Panc1 (cell line): ENCODE measurements at regions not wholly inside any gene's neighbourhood (a gene's known extent, or its start where the extent isn't known, plus 50 kb on each side); places are given as distances from the start of the nearest gene placed in this dataset.

Experiments
- ATAC-seq: fragments of 200-7000 bp; cut with Tn5 transposase; 2 replicates; pipeline ENCODE4 v1.9.1; 2020; ENCODE audit warnings: mild to moderate bottlenecking, moderate library complexity
- BruUV-seq: library from RNA; stranded (reverse); fragments of 400-500 nt; replicated peaks from 2 replicates; lab custom pipeline; 2021; lab: Mats Ljungman, UMichigan
- CTCF ChIA-PET: fragments of 300-600 bp; sonication (Branson Sonifier 250); formaldehyde crosslinking; loops from one replicate; lab custom pipeline; 2022; ENCODE audit warnings: antibody characterized with exemption; lab: Charles Lee
- POLR2A ChIA-PET: fragments of 300-600 bp; sonication (Branson Sonifier 250); formaldehyde crosslinking; loops from one replicate; lab custom pipeline; 2022; ENCODE audit warnings: antibody characterized with exemption; lab: Charles Lee
- DNase-seq: peaks from one replicate; pipeline ENCODE4 v3.0.0-alpha.2; 2010; ENCODE audit warnings: low read depth, low spot score
- H3K27ac ChIP-seq: 2 replicates; pipeline ENCODE4 v1.5.1; 2011; ENCODE audit warnings: mild to moderate bottlenecking, low read length, inconsistent platforms
- H3K27me3 ChIP-seq: fragments of 200-500 bp; sonication (Bioruptor generic); 2 replicates; pipeline ENCODE4 v1.6.0; 2014; ENCODE audit warnings: low read length, inconsistent platforms; ENCODE audit not compliant: control insufficient read depth, insufficient read depth
- H3K36me3 ChIP-seq: fragments of 200-500 bp; sonication (Bioruptor generic); 2 replicates; pipeline ENCODE4 v1.5.1; 2014; ENCODE audit warnings: inconsistent platforms, mild to moderate bottlenecking, low read length, moderate library complexity; ENCODE audit not compliant: control insufficient read depth, insufficient read depth
- H3K4me1 ChIP-seq: 2 replicates; pipeline ENCODE4 v1.5.1; 2011; ENCODE audit warnings: inconsistent platforms, mild to moderate bottlenecking, low read length, moderate library complexity; ENCODE audit not compliant: control insufficient read depth, insufficient read depth
- H3K4me3 ChIP-seq, 2 experiments: 2 replicates each; pipeline ENCODE4 v1.5.1; 2011 to 2012; ENCODE audit warnings: low read depth in 2 of 2, low read length in 2 of 2, mild to moderate bottlenecking in 2 of 2, inconsistent platforms in 1 of 2, moderate library complexity in 1 of 2
- H3K9me3 ChIP-seq: fragments of 200-500 bp; sonication (Bioruptor generic); 2 replicates; pipeline ENCODE4 v1.5.1; 2014; ENCODE audit warnings: low read depth, mild to moderate bottlenecking, inconsistent platforms, low read length, moderate library complexity; ENCODE audit not compliant: control insufficient read depth, insufficient read depth
- CTCF ChIP-seq: fragments of 450-650 bp; IDR thresholded peaks from 2 replicates; pipeline ENCODE4 v1.5.1; 2017; ENCODE audit warnings: mild to moderate bottlenecking
- POLR2AphosphoS5 ChIP-seq: IDR thresholded peaks from 2 replicates; pipeline ENCODE4 v1.6.1; 2012; ENCODE audit warnings: mild to moderate bottlenecking, low read depth, low read length, moderate library complexity
- REST ChIP-seq, 2 experiments: IDR thresholded peaks; 2 replicates each; pipeline ENCODE4 v1.6.1; 2011 to 2012; ENCODE audit warnings: low read depth in 2 of 2, control low read depth in 1 of 2, low read length in 1 of 2, mild to moderate bottlenecking in 1 of 2, moderate library complexity in 1 of 2; ENCODE audit not compliant: insufficient read depth in 1 of 2
- SIN3A ChIP-seq: IDR thresholded peaks from 2 replicates; pipeline ENCODE4 v1.6.1; 2012; ENCODE audit warnings: low read depth, mild to moderate bottlenecking, low read length, moderate library complexity, borderline replicate concordance; ENCODE audit not compliant: insufficient read depth
- TCF7L2 ChIP-seq: IDR thresholded peaks from 2 replicates; pipeline ENCODE4 v1.6.1; 2011; ENCODE audit warnings: mild to moderate bottlenecking, low read depth, low read length, inconsistent platforms
- in situ Hi-C: cut with HindIII; loops from 2 replicates; pipeline ENCODE4 v1.10.0; 2016; ENCODE audit warnings: low sequenced_read_pairs, low pct_unique_long_range_greater_than_20kb
- intact Hi-C: fragments of 100-400 bp; cut with micrococcal nuclease; formaldehyde crosslinking; loops from one replicate; pipeline ENCODE4 v1.10.0; 2022; ENCODE audit not compliant: unreplicated experiment

- Histone ChIP-seq H3K27me3 (no peaks in the 10 kb centered on the region), H3K27ac (no peak overlapping the region), H3K9me3 (no peaks in the 10 kb centered on the region), H3K4me1 (no peaks in the 10 kb centered on the region), H3K4me3 (no peak overlapping the region), H3K36me3 (no peaks in the 10 kb centered on the region)
- in situ Hi-C loops (no loop called here), intact Hi-C loops (no loop called here)
- ATAC-seq (no peak), DNase-seq (no peak)
- ChIA-PET CTCF (no interaction called here), POLR2A (no interaction called here)
- no TSS peak for BruUV-seq
- no peak for TF ChIP-seq TCF7L2
- TF ChIP-seq SIN3A = no peak
- TF ChIP-seq POLR2AphosphoS5 = no peak
- no peak for TF ChIP-seq CTCF
- TF ChIP-seq REST (IDR thresholded peaks at IDR 0.05; ENCODE audit: insufficient read depth in 1 of 2, low read depth in 2 of 2, low read length in 1 of 2) = no peak
Observed at GRCh38 chr1:66462313-66462712, 71.6 kb upstream of the SGIP1 start.

GRCh38 chr1:66464351-66464750, 69.6 kb upstream of the SGIP1 start:
- TF ChIP-seq CTCF = no peak
- no peak for TF ChIP-seq POLR2AphosphoS5
- no peak for TF ChIP-seq TCF7L2
- no peak for TF ChIP-seq SIN3A
- TF ChIP-seq REST (IDR thresholded peaks at IDR 0.05; ENCODE audit: insufficient read depth in 1 of 2, low read depth in 2 of 2, low read length in 1 of 2) = no peak
- H3K27ac ChIP-seq = no peak overlapping the region
- no peaks in the 10 kb centered on the region for H3K4me1 ChIP-seq
- BruUV-seq = no TSS peak
- intact Hi-C loops (no loop called here), in situ Hi-C loops (no loop called here)
- CTCF ChIA-PET = no interaction called here
- POLR2A ChIA-PET = no interaction called here
- no peak for ATAC-seq
- H3K9me3 ChIP-seq = no peaks in the 10 kb centered on the region
- no peak for DNase-seq
- H3K4me3 ChIP-seq = no peak overlapping the region
- no peaks in the 10 kb centered on the region for H3K27me3 ChIP-seq
- H3K36me3 ChIP-seq = no peaks in the 10 kb centered on the region
